Endothelial cell of umbilical vein (primary cell): ENCODE measurements at regions not wholly inside any gene's neighbourhood (a gene's known extent, or its start where the extent isn't known, plus 50 kb on each side); places are given as distances from the start of the nearest gene placed in this dataset.

Experiments used
- EZH2 ChIP-seq: IDR thresholded peaks from 2 replicates; pipeline ENCODE4 v1.6.1; 2012; ENCODE audit warnings: borderline replicate concordance, low read depth, mild to moderate bottlenecking, moderate library complexity, low read length, inconsistent platforms; ENCODE audit not compliant: severe bottlenecking
- FOS ChIP-seq: IDR thresholded peaks from 2 replicates; pipeline ENCODE4 v1.6.1; 2011; ENCODE audit warnings: mild to moderate bottlenecking, low read length, moderate library complexity, borderline replicate concordance; ENCODE audit not compliant: insufficient read depth
- GATA2 ChIP-seq: IDR thresholded peaks from 2 replicates; pipeline ENCODE4 v1.7.0; 2011; ENCODE audit warnings: low read depth, mild to moderate bottlenecking, moderate library complexity, mixed read lengths, low read length; ENCODE audit not compliant: insufficient read length, insufficient read depth
- POLR2A ChIP-seq: IDR thresholded peaks from 2 replicates; pipeline ENCODE4 v1.6.1; 2012; ENCODE audit warnings: low read depth, mild to moderate bottlenecking, control low read depth, low read length
- POLR2AphosphoS5 ChIP-seq: IDR thresholded peaks from 2 replicates; pipeline ENCODE4 v1.6.1; 2012; ENCODE audit warnings: low read depth, mild to moderate bottlenecking, control low read depth, low read length, moderate library complexity; ENCODE audit not compliant: insufficient read depth
- TF ChIP-seq, protein P1 (sequence below), 2 donors: IDR thresholded peaks; 1 replicate in 1 of 2; 2 replicates in 1 of 2; pipeline ENCODE4 v1.5.1; 2011; ENCODE audit warnings: low read length in 2 of 2, mild to moderate bottlenecking in 2 of 2, moderate library complexity in 2 of 2, control low read depth in 1 of 2, inconsistent platforms in 1 of 2, low read depth in 1 of 2; ENCODE audit not compliant: insufficient read depth in 1 of 2; ENCODE audit errors: extremely low read depth in 1 of 2

GRCh38 chr9:118162716-118163115 is 458.5 kb downstream of the TLR4 start:
- TF ChIP-seq GATA2 = no peak
- TF ChIP-seq, protein P1, sequence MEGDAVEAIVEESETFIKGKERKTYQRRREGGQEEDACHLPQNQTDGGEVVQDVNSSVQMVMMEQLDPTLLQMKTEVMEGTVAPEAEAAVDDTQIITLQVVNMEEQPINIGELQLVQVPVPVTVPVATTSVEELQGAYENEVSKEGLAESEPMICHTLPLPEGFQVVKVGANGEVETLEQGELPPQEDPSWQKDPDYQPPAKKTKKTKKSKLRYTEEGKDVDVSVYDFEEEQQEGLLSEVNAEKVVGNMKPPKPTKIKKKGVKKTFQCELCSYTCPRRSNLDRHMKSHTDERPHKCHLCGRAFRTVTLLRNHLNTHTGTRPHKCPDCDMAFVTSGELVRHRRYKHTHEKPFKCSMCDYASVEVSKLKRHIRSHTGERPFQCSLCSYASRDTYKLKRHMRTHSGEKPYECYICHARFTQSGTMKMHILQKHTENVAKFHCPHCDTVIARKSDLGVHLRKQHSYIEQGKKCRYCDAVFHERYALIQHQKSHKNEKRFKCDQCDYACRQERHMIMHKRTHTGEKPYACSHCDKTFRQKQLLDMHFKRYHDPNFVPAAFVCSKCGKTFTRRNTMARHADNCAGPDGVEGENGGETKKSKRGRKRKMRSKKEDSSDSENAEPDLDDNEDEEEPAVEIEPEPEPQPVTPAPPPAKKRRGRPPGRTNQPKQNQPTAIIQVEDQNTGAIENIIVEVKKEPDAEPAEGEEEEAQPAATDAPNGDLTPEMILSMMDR (IDR thresholded peaks at IDR 0.05; ENCODE audit: extremely low read depth in 1 of 2, insufficient read depth in 1 of 2, low read depth in 1 of 2, low read length in 2 of 2) = no peak
- TF ChIP-seq EZH2 = no peak
- TF ChIP-seq POLR2AphosphoS5 = no peak
- TF ChIP-seq POLR2A = no peak
- TF ChIP-seq FOS = no peak
